ENCODE measurements at regions not wholly inside any gene's neighbourhood (a gene's known extent, or its start where the extent isn't known, plus 50 kb on each side); places are given as distances from the start of the nearest gene placed in this dataset.

- no peak for FAIRE-seq
- no peak for DNase-seq (ENCODE audit: extremely low spot score, insufficient read length, low read depth)
These were observed 217.9 kb upstream of the THBS1 start for GRCh38 chr15:39362821-39363561.

- no peak for DNase-seq (ENCODE audit: extremely low spot score, insufficient read length, low read depth)
- no peak for FAIRE-seq
These were observed 216.9 kb upstream of the THBS1 start for GRCh38 chr15:39363761-39364586.

- FAIRE-seq (no peak), DNase-seq (ENCODE audit: extremely low spot score, insufficient read length, low read depth) (no peak)
These were observed 216.2 kb upstream of the THBS1 start for GRCh38 chr15:39364721-39365120.

- DNase-seq (ENCODE audit: extremely low spot score, insufficient read length, low read depth) (no peak), FAIRE-seq (no peak)
These were observed 215.7 kb upstream of the THBS1 start for GRCh38 chr15:39365161-39365560.

- no peak for DNase-seq (ENCODE audit: extremely low spot score, insufficient read length, low read depth)
- no peak for FAIRE-seq
These were observed 215.0 kb upstream of the THBS1 start for GRCh38 chr15:39365873-39366272.

GRCh38 chr15:39367596-39367995, 213.3 kb upstream of the THBS1 start:
- FAIRE-seq (no peak), DNase-seq (ENCODE audit: extremely low spot score, insufficient read length, low read depth) (no peak)

- no peak for DNase-seq (ENCODE audit: extremely low spot score, insufficient read length, low read depth)
- no peak for FAIRE-seq
These were observed 211.1 kb upstream of the THBS1 start for GRCh38 chr15:39369768-39370167.

GRCh38 chr15:39376371-39376909, 204.4 kb upstream of the THBS1 start:
- FAIRE-seq (no peak), DNase-seq (ENCODE audit: extremely low spot score, insufficient read length, low read depth) (no peak)

- FAIRE-seq (no peak), DNase-seq (ENCODE audit: extremely low spot score, insufficient read length, low read depth) (no peak)
These were observed 199.4 kb upstream of the THBS1 start for GRCh38 chr15:39381517-39381916.

- no peak for DNase-seq (ENCODE audit: extremely low spot score, insufficient read length, low read depth)
- FAIRE-seq = no peak
These were observed 192.8 kb upstream of the THBS1 start for GRCh38 chr15:39388118-39388517.

- FAIRE-seq (no peak), DNase-seq (ENCODE audit: extremely low spot score, insufficient read length, low read depth) (no peak)
These were observed 189.6 kb upstream of the THBS1 start for GRCh38 chr15:39391230-39391629.

GRCh38 chr15:39392469-39393047, 188.3 kb upstream of the THBS1 start:
- DNase-seq (ENCODE audit: extremely low spot score, insufficient read length, low read depth) = no peak
- no peak for FAIRE-seq

- no peak for FAIRE-seq
These were observed 187.1 kb upstream of the THBS1 start for GRCh38 chr15:39393575-39394335.

GRCh38 chr15:39394496-39394895, 186.4 kb upstream of the THBS1 start:
- DNase-seq (ENCODE audit: extremely low spot score, insufficient read length, low read depth) (no peak), FAIRE-seq (no peak)

More at GRCh38 chr15:39393575-39394335, 187.1 kb upstream of the THBS1 start:
- DNase-seq (ENCODE audit: extremely low spot score, insufficient read length, low read depth) = no peak

GRCh38 chr15:39396979-39397615, 183.8 kb upstream of the THBS1 start:
- DNase-seq (ENCODE audit: extremely low spot score, insufficient read length, low read depth) = no peak
- no peak for FAIRE-seq

- no peak for DNase-seq (ENCODE audit: extremely low spot score, insufficient read length, low read depth)
- FAIRE-seq = no peak
These were observed 183.0 kb upstream of the THBS1 start for GRCh38 chr15:39397883-39398282.

GRCh38 chr15:39399600-39399999, 181.3 kb upstream of the THBS1 start:
- FAIRE-seq (no peak), DNase-seq (ENCODE audit: extremely low spot score, insufficient read length, low read depth) (no peak)

GRCh38 chr15:39400002-39400401, 180.9 kb upstream of the THBS1 start:
- no peak for FAIRE-seq
- DNase-seq (ENCODE audit: extremely low spot score, insufficient read length, low read depth) = no peak

GRCh38 chr15:39400821-39401550, 179.9 kb upstream of the THBS1 start:
- FAIRE-seq (no peak), DNase-seq (ENCODE audit: extremely low spot score, insufficient read length, low read depth) (no peak)

Data from GM18507 (cell line).